Calu3 (cell line): ENCODE measurements at regions not wholly inside any gene's neighbourhood (a gene's known extent, or its start where the extent isn't known, plus 50 kb on each side); places are given as distances from the start of the nearest gene placed in this dataset.

ENCODE experiments used
- BruUV-seq: library from RNA; stranded (reverse); fragments of 400-500 nt; replicated peaks from 2 replicates; lab custom pipeline; 2021; lab: Mats Ljungman, UMichigan
- CTCF ChIA-PET: fragments of 300-600 bp; sonication (Branson Sonifier 250); formaldehyde crosslinking; loops from one replicate; lab custom pipeline; 2022; ENCODE audit warnings: antibody characterized with exemption; lab: Charles Lee
- DNase-seq: peaks from one replicate; pipeline ENCODE4 v3.0.0; 2022
- H3K27ac Mint-ChIP-seq: one replicate; pipeline ENCODE4 v1.8.0; 2022; ENCODE audit warnings: mixed read lengths; ENCODE audit not compliant: unreplicated experiment
- H3K27me3 Mint-ChIP-seq: one replicate; pipeline ENCODE4 v1.8.0; 2022; ENCODE audit warnings: mixed read lengths; ENCODE audit not compliant: unreplicated experiment
- H3K36me3 Mint-ChIP-seq: one replicate; pipeline ENCODE4 v1.8.0; 2022; ENCODE audit warnings: mild to moderate bottlenecking, moderate library complexity, mixed read lengths; ENCODE audit not compliant: insufficient read depth, unreplicated experiment
- H3K4me1 Mint-ChIP-seq: one replicate; pipeline ENCODE4 v1.8.0; 2022; ENCODE audit warnings: mild to moderate bottlenecking, low read depth, mixed read lengths; ENCODE audit not compliant: unreplicated experiment
- H3K4me3 Mint-ChIP-seq: one replicate; pipeline ENCODE4 v1.8.0; 2022; ENCODE audit warnings: mild to moderate bottlenecking, low read depth, moderate library complexity, mixed read lengths; ENCODE audit not compliant: unreplicated experiment
- H3K9me3 Mint-ChIP-seq: one replicate; pipeline ENCODE4 v1.8.0; 2022; ENCODE audit warnings: low read depth, mixed read lengths; ENCODE audit not compliant: unreplicated experiment
- intact Hi-C: fragments of 100-400 bp; cut with micrococcal nuclease; formaldehyde crosslinking; loops from one replicate; pipeline ENCODE4 v1.10.0; 2022; ENCODE audit not compliant: unreplicated experiment
- TF ChIP-seq, protein P1 (sequence below): fragments of 200-600 bp; IDR thresholded peaks from one replicate; pipeline ENCODE4 v1.8.0; 2022; ENCODE audit warnings: antibody characterized with exemption; ENCODE audit not compliant: unreplicated experiment

- no peak for DNase-seq
- no TSS peak for BruUV-seq
- H3K4me1 Mint-ChIP-seq: no peaks in the 10 kb centered on the region
- CTCF ChIA-PET: no interaction called here
- H3K9me3 Mint-ChIP-seq: no peaks in the 10 kb centered on the region
- TF ChIP-seq, protein P1, sequence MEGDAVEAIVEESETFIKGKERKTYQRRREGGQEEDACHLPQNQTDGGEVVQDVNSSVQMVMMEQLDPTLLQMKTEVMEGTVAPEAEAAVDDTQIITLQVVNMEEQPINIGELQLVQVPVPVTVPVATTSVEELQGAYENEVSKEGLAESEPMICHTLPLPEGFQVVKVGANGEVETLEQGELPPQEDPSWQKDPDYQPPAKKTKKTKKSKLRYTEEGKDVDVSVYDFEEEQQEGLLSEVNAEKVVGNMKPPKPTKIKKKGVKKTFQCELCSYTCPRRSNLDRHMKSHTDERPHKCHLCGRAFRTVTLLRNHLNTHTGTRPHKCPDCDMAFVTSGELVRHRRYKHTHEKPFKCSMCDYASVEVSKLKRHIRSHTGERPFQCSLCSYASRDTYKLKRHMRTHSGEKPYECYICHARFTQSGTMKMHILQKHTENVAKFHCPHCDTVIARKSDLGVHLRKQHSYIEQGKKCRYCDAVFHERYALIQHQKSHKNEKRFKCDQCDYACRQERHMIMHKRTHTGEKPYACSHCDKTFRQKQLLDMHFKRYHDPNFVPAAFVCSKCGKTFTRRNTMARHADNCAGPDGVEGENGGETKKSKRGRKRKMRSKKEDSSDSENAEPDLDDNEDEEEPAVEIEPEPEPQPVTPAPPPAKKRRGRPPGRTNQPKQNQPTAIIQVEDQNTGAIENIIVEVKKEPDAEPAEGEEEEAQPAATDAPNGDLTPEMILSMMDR: no peak
- no peak overlapping the region for H3K4me3 Mint-ChIP-seq
- peaks cover 37% of the 10 kb centered on the region for H3K27me3 Mint-ChIP-seq
- H3K27ac Mint-ChIP-seq: no peak overlapping the region
- H3K36me3 Mint-ChIP-seq: no peaks in the 10 kb centered on the region
- intact Hi-C loops: no loop called here
Measured at GRCh38 chr12:30323008-30323407, 372.7 kb downstream of the IPO8 start.

DNA sequence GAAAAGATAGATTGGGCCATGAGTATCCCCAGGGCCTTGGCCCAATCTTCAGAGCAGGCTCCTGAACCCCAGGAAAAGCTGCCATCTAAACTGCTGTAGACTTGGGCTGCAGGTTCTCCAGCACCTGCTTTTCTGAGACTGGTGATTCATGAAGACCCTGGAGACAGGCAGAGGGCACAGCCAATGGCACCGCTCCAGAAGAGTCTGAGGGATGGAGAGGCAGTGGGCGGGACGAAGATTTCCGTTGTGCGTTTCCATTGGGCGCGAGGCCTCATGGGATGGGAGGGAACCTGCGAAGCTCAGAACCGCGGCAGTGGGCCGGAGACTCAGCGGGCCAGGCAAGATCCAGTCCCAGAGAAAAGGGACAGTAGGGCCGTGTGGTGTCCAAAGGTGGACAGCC lies 375.1 kb downstream of the IPO8 start:
- H3K4me3 Mint-ChIP-seq: no peak overlapping the region
- DNase-seq: no peak
- H3K9me3 Mint-ChIP-seq: no peaks in the 10 kb centered on the region
- no peaks in the 10 kb centered on the region for H3K4me1 Mint-ChIP-seq
- no peak overlapping the region for H3K27ac Mint-ChIP-seq
- BruUV-seq: no TSS peak
- no peaks in the 10 kb centered on the region for H3K36me3 Mint-ChIP-seq
- TF ChIP-seq, protein P1: no peak
- intact Hi-C loops: no loop called here
- CTCF ChIA-PET: no interaction called here
- H3K27me3 Mint-ChIP-seq: peaks cover 50% of the 10 kb centered on the region

DNA sequence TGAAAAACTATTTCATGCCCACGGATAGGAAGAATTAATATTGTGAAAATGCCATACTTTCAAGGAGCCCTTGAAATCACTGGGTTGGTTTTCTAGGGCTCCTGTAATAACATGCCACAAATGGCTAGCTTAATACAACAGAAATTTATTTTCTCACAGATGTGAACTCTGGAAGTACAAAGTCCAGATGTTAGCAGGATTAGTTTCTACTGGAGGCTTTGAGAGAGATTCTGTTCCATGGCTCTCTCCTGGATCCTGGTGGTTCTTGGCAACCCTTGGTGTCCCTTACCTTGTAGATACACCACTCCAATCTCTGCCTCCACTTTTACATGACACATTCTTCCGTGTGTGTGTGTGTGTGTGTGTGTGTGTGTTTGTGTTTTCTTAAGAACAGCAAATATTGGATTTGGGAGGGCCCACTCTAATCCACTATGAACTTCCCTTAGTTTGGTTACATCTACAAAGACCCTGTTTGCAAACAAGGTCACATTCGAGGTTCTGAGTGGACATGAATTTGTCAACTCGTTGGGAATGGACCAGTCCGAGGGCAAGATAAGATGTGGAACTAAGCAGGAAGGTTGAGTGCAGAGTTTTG lies 381.1 kb downstream of the IPO8 start:
- H3K27me3 Mint-ChIP-seq: peaks cover 39% of the 10 kb centered on the region
- no peaks in the 10 kb centered on the region for H3K9me3 Mint-ChIP-seq
- TF ChIP-seq, protein P1: no peak
- H3K4me3 Mint-ChIP-seq: no peak overlapping the region
- no peak overlapping the region for H3K27ac Mint-ChIP-seq
- CTCF ChIA-PET: no interaction called here
- no TSS peak for BruUV-seq
- H3K36me3 Mint-ChIP-seq: no peaks in the 10 kb centered on the region
- no peak for DNase-seq
- intact Hi-C loops: no loop called here
- H3K4me1 Mint-ChIP-seq: no peaks in the 10 kb centered on the region

DNA sequence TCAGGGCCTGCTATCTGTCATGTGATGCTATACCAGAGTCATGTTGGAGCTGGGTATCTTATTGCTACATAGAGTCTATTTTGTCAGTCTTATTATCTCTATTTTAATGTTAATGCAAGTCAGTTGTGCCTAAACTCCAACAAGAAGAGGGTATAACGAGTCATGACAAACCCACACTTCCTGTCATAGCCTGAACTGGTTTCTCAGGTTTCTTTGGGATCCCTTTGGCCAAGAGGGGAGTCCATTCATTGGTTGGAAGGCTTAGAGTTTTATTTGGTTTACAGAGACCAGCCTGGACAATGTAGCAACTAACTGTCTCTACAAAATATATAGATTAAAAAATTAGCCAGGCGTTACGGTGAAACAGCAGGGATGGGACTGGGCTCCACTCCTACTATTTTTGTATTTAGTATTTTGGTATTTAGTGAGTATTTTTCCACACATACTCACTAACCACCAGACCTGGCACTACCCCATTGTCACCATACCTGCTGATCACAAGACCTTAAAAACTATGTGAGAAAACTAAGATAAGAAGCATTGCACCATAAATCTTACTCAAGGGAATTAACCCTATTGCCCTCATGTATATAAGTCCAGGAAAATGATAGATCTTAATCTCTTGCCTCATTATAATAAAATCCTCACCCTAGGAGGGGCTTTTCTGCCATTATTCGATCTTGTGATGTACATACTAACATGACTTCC lies 387.5 kb downstream of the IPO8 start:
- Mint-ChIP-seq H3K4me3 (no peak overlapping the region), H3K9me3 (no peaks in the 10 kb centered on the region), H3K4me1 (no peaks in the 10 kb centered on the region), H3K36me3 (no peaks in the 10 kb centered on the region), H3K27me3 (peaks cover 52% of the 10 kb centered on the region), H3K27ac (no peak overlapping the region)
- intact Hi-C loops: no loop called here
- TF ChIP-seq, protein P1: no peak
- CTCF ChIA-PET: no interaction called here
- no peak for DNase-seq
- BruUV-seq: no TSS peak
